Mesodermal cell (in vitro differentiated cells): ENCODE measurements at regions not wholly inside any gene's neighbourhood (a gene's known extent, or its start where the extent isn't known, plus 50 kb on each side); places are given as distances from the start of the nearest gene placed in this dataset.
"Not testable (repeated sequence)": the region's sequence is repeated elsewhere in the genome, so short reads cannot be mapped to it uniquely, and the experiment has no call there.

ENCODE experiments used
- H3K27ac ChIP-seq: 2 replicates; pipeline ENCODE4 v1.7.0; 2013; ENCODE audit warnings: mild to moderate bottlenecking, low read depth, low read length, moderate library complexity; ENCODE audit not compliant: severe bottlenecking
- H3K36me3 ChIP-seq: 2 replicates; pipeline ENCODE4 v1.7.1; 2013; ENCODE audit warnings: mild to moderate bottlenecking, low read length, moderate library complexity; ENCODE audit not compliant: control insufficient read depth, insufficient read depth
- H3K4me1 ChIP-seq: one replicate; pipeline ENCODE4 v1.7.1; 2013; ENCODE audit warnings: mild to moderate bottlenecking, low read length; ENCODE audit not compliant: insufficient read depth, control insufficient read depth, poor library complexity, severe bottlenecking
- H3K4me3 ChIP-seq: 2 replicates; pipeline ENCODE4 v1.7.0; 2013; ENCODE audit warnings: low read length, control low read depth, mild to moderate bottlenecking; ENCODE audit not compliant: insufficient read depth, poor library complexity, severe bottlenecking; ENCODE audit errors: extremely low read depth
- H3K9me3 ChIP-seq: 2 replicates; pipeline ENCODE4 v1.7.1; 2013; ENCODE audit warnings: mild to moderate bottlenecking, low read length, moderate library complexity; ENCODE audit not compliant: control insufficient read depth
- WGBS, 2 experiments: methylation state at CpG; one replicate each; pipeline ENCODE4 v1.1.5; 2013; ENCODE audit warnings: missing lambda C conversion rate in 2 of 2; ENCODE audit not compliant: insufficient coverage in 2 of 2; 5-methylcytosine and 5-hydroxymethylcytosine counted together

DNA sequence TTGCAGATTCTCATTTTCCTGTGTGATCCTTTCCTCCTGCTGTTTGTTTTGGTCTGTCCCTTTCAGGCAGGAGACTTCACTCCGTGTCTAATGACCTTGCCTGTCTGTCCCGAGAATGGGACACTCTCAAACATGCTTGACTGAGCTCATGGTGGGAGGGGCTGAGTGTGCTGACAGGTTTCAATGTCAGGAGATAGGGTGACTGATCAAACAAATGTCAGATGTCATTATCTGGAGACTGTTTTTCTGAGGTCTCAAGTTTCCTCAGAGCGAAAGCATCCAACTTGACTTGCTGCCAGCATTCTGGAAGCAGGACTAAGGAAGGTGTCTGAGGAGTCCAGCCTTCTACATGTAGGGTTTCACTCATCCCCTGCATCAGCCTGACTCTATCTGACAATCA lies 228.8 kb upstream of the KIAA1217 start:
- H3K4me3 ChIP-seq: no peak overlapping the region
- H3K9me3 ChIP-seq: no peaks in the 10 kb centered on the region
- no peak overlapping the region for H3K27ac ChIP-seq
- no peaks in the 10 kb centered on the region for H3K4me1 ChIP-seq
- no peaks in the 10 kb centered on the region for H3K36me3 ChIP-seq
- 76 to 80% methylated on average over 3 of the region's 3 CpGs for WGBS, 2 experiments

DNA sequence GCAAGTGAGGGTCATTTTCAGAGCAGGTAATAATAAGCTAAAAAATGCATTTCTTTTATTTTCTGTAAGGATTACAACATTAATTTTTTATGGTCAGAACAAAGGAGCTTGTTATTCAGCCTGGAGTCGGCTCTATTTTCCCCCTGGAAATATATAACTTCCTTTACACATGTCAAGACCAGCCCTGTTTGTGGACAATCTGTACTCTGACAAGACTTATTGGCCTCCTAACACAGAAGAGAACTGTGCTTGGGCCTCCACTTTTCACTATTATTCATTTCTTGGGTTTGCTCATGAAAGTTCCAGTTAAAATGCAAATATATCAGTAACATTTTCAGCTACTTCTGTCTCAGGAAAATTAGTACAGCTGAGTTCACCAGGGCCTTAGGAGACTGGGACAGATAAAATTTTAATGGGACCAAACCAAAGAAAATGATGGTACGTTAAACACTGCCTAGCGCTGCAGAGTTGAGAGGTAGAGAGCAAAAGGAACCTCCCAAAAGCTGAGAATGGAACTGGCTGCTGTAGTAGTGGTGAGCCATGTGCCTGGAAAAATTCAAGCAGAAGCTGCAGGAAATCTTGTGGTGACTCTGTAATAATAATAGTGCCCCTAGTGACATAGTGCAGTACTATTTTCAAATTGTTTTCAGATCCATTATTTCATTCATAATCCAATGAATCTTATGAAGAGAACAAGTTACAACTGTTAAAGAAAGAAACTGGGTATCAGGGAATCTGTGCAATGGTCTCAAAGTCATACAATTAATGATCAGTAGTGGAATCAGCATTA lies 227.2 kb upstream of the KIAA1217 start:
- WGBS, 2 experiments: 87 to 100% methylated on average over 2 to 3 of the region's 3 CpGs
- Histone ChIP-seq H3K4me1 (no peaks in the 10 kb centered on the region), H3K4me3 (no peak overlapping the region)

GRCh38 chr10:23984405-23984804 lies 224.5 kb upstream of the KIAA1217 start:
- H3K4me3 ChIP-seq, H3K27ac ChIP-seq, H3K4me1 ChIP-seq, H3K9me3 ChIP-seq, H3K36me3 ChIP-seq: not testable (repeated sequence)
- no CpG with 5 or more reads among the region's 1 CpG for WGBS, 2 experiments

More for the DNA sequence above, 227.2 kb upstream of the KIAA1217 start:
- Histone ChIP-seq H3K27ac (no peak overlapping the region), H3K9me3 (no peaks in the 10 kb centered on the region), H3K36me3 (no peaks in the 10 kb centered on the region)

GRCh38 chr10:23988006-23988405 lies 220.9 kb upstream of the KIAA1217 start:
- Histone ChIP-seq H3K9me3 (no peaks in the 10 kb centered on the region), H3K36me3 (no peaks in the 10 kb centered on the region), H3K4me3 (no peak overlapping the region), H3K4me1 (no peaks in the 10 kb centered on the region), H3K27ac (no peak overlapping the region)
- WGBS, 2 experiments: 100% methylated on average over 1 to 2 of the region's 7 CpGs

DNA sequence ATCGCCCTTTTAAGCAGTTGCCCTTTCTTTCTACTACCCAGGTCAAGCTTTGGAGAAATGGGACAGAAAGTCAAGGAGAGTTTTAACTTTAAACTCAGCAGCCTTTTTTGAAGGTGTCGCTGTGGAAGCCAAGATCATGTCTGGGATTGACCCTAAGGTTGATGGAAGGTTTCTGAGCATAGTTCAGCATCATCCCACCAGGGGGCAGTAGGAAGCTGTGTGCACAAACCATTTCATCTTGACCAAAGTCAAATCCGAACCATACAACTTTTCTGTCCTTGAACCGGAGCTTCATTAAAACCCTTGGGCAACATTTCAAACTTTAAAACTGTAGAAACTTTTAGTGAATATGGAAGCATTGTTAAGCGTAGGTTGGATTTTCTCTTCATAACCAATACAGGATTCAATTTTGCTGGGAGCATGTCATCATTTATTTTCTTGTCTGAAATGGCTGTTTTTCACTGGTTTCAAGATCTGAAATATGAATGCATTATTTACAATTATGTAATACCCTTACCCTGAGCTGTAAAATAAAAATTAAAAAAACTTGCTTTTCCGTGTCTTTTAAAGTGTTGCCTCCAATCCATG lies 214.4 kb upstream of the KIAA1217 start:
- no peak overlapping the region for H3K4me3 ChIP-seq
- H3K4me1 ChIP-seq: no peaks in the 10 kb centered on the region
- no peak overlapping the region for H3K27ac ChIP-seq
- whole genome bisulfite sequencing, 2 experiments: 71 to 77% methylated on average over 1 to 2 of the region's 6 CpGs
- H3K36me3 ChIP-seq: no peaks in the 10 kb centered on the region
- no peaks in the 10 kb centered on the region for H3K9me3 ChIP-seq

DNA sequence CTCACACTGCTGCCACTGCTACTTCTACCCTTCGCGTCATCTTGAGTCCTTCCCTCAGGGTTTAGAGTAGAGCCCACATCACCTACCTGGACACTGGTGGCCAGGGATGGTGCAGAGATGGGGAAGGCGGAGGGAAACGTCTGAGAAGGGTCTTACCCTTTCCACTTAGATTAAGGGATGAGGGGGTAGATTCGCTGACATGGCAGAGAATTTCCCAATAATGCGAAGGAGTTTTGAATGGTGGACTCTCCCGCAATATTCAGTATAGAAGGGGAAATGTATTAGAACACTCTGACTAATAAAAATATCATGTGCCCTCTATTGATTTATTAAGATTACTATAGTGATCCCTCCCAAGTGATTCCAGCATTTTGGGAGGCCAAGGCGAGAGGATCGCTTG lies 209.5 kb upstream of the KIAA1217 start:
- no peaks in the 10 kb centered on the region for H3K4me1 ChIP-seq
- no peak overlapping the region for H3K4me3 ChIP-seq
- 50% methylated on average over 3 of the region's 9 CpGs; no CpG with 5 or more reads in 1 of the 2 experiments for WGBS, 2 experiments
- H3K36me3 ChIP-seq: no peaks in the 10 kb centered on the region
- no peaks in the 10 kb centered on the region for H3K9me3 ChIP-seq
- no peak overlapping the region for H3K27ac ChIP-seq

GRCh38 chr10:24000271-24000813 lies 208.6 kb upstream of the KIAA1217 start:
- Histone ChIP-seq H3K36me3 (no peaks in the 10 kb centered on the region), H3K9me3 (no peaks in the 10 kb centered on the region), H3K27ac (no peak overlapping the region), H3K4me3 (no peak overlapping the region), H3K4me1 (no peaks in the 10 kb centered on the region)
- WGBS, 2 experiments: 78 to 81% methylated on average over 6 to 8 of the region's 8 CpGs

DNA sequence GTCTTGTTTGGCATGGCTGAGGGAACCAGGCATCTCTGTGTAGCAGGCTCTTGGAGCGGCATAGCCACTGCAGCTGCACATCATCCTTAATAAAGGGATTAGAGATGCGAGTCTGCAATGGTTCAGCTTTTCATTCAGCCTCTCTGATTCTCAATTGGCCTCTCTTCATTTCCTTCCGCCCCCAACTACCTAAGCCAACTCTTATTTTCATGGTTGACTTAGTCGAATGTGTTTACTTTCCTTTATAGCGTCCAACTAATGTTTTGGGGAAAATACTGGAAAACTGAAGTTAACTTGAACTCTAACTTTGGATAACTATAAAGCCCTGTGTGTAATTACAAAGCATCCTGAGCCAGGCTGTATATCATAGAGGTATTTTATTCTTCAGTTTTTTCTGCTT lies 202.2 kb upstream of the KIAA1217 start:
- Histone ChIP-seq H3K36me3 (no peaks in the 10 kb centered on the region), H3K27ac (no peak overlapping the region), H3K4me3 (no peak overlapping the region), H3K9me3 (no peaks in the 10 kb centered on the region), H3K4me1 (peaks cover 23% of the 10 kb centered on the region)
- 93 to 94% methylated on average over 2 of the region's 5 CpGs for WGBS, 2 experiments

DNA sequence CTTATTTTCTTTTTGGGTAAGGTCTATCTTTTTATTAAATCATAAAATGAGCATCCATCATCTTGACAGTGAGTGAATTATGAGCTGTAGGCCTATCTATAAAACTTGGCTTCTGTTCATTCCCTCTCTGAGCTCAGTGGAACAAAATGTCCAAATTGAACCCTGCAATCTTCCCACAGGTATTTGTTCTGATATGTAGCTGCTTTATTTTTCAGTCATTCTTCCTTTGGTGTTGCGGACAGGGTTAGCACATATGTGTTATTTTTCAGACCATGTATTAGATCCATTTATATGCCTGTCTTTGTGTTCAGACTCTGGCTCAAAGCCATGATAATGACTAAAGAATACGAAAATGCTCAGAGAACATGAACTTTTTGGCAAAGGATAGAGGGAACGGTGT lies 201.6 kb upstream of the KIAA1217 start:
- Histone ChIP-seq H3K4me3 (no peak overlapping the region), H3K4me1 (peaks cover 23% of the 10 kb centered on the region), H3K9me3 (no peaks in the 10 kb centered on the region), H3K36me3 (no peaks in the 10 kb centered on the region), H3K27ac (no peak overlapping the region)
- WGBS, 2 experiments: 93 to 100% methylated on average over 2 of the region's 3 CpGs

DNA sequence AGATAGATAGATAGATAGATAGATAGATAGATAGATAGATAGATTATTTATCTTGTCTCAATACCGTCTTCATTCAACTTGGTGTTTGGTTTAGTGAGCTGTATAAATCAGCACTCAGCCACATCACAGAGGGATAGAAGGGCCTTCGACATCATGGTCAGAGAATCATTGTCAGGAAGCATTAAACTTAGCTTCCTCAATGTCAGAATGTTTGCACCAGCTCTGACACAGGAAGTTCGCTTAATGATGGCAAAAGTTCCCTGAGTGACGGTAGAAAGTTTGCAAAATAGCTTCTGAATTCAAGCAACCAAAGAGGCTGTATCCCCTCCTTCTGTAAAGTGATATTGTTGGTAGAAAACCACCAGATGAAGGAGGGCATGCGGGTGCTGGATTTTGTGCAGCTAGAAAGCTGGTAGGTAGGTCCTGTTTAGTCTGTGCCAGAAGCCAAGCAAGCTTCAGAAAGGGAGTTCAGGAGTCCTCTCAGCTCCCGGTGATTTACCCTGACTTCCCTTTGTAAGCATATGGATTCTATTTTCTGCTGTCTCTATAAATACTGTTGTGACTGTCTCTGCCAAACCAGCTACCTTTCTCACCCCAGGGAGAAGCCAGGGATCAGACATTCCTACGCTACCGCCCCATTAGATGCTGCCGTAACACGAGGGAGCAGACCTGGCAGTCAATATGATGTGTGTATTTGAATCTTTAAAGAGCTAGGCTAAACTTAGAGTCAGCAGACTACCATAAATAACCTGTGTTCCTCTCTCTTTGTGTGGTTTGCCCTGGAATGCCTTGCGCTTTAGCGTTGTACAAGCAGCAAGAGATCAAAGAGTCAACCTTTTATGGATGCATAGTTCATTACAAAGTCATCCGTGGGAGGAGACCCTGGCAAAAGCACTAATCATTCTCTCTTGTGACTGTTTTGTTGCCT lies 200.5 kb upstream of the KIAA1217 start:
- Histone ChIP-seq H3K4me1 (peaks cover 23% of the 10 kb centered on the region), H3K27ac (peak overlapping the region; percentile 84), H3K36me3 (no peaks in the 10 kb centered on the region), H3K4me3 (no peak overlapping the region), H3K9me3 (no peaks in the 10 kb centered on the region)
- WGBS, 2 experiments: 57 to 73% methylated on average over 6 of the region's 13 CpGs
